Mesenchymal stem cell (in vitro differentiated cells and primary cell): ENCODE measurements at regions not wholly inside any gene's neighbourhood (a gene's known extent, or its start where the extent isn't known, plus 50 kb on each side); places are given as distances from the start of the nearest gene placed in this dataset.
"Not testable (repeated sequence)": the region's sequence is repeated elsewhere in the genome, so short reads cannot be mapped to it uniquely, and the experiment has no call there.

Experiments
- DNase-seq: peaks from one replicate; pipeline ENCODE4 v3.0.0-alpha.2; 2013
- H2AFZ ChIP-seq: one replicate; pipeline ENCODE4 v1.6.1; 2013; ENCODE audit warnings: low read depth, mild to moderate bottlenecking, control low read depth, inconsistent platforms, low read length, moderate library complexity
- H2AK5ac ChIP-seq: 2 replicates; pipeline ENCODE4 v1.6.1; 2013; ENCODE audit warnings: low read length, moderate library complexity, mild to moderate bottlenecking, inconsistent platforms; ENCODE audit not compliant: severe bottlenecking
- H2BK120ac ChIP-seq: one replicate; pipeline ENCODE4 v1.6.1; 2013; ENCODE audit warnings: low read depth, mild to moderate bottlenecking, inconsistent platforms, low read length, moderate library complexity
- H2BK12ac ChIP-seq, 2 experiments: one replicate each; pipeline ENCODE4 v1.6.1; 2013; ENCODE audit warnings: inconsistent platforms in 2 of 2, low read length in 2 of 2, mild to moderate bottlenecking in 2 of 2, moderate library complexity in 2 of 2, control low read depth in 1 of 2
- H2BK15ac ChIP-seq: one replicate; pipeline ENCODE4 v1.6.1; 2013; ENCODE audit warnings: mild to moderate bottlenecking, low read depth, inconsistent platforms; ENCODE audit not compliant: poor library complexity, severe bottlenecking
- H2BK5ac ChIP-seq: 2 replicates; pipeline ENCODE4 v1.6.1; 2013; ENCODE audit warnings: low read depth, mild to moderate bottlenecking, low read length, control low read depth, inconsistent platforms; ENCODE audit not compliant: poor library complexity, severe bottlenecking
- H3K14ac ChIP-seq, 2 experiments: one replicate each; pipeline ENCODE4 v1.6.1; 2013; ENCODE audit warnings: inconsistent platforms in 2 of 2, low read length in 2 of 2, control low read depth in 1 of 2, mild to moderate bottlenecking in 1 of 2, moderate library complexity in 1 of 2
- H3K18ac ChIP-seq, 2 experiments: one replicate each; pipeline ENCODE4 v1.6.1; 2013; ENCODE audit warnings: inconsistent platforms in 2 of 2, low read length in 2 of 2, control low read depth in 1 of 2, low read depth in 1 of 2, mild to moderate bottlenecking in 1 of 2
- H3K23ac ChIP-seq, 2 experiments: one replicate each; pipeline ENCODE4 v1.6.1; 2013; ENCODE audit warnings: inconsistent platforms in 2 of 2, low read length in 2 of 2, mild to moderate bottlenecking in 2 of 2, moderate library complexity in 2 of 2, control low read depth in 1 of 2
- H3K27ac ChIP-seq: 2 replicates; pipeline ENCODE4 v1.5.1; 2013; ENCODE audit warnings: mild to moderate bottlenecking, moderate library complexity, low read length, control low read depth, inconsistent platforms; ENCODE audit not compliant: poor library complexity, severe bottlenecking
- H3K27me3 ChIP-seq, 2 experiments: 2 replicates each; pipeline versions ENCODE4 v1.6.1 to v1.7.0; 2013; ENCODE audit warnings: low read length in 2 of 2, mild to moderate bottlenecking in 2 of 2, moderate library complexity in 2 of 2, control low read depth in 1 of 2, inconsistent platforms in 1 of 2; ENCODE audit not compliant: control insufficient read depth in 1 of 2, insufficient read depth in 1 of 2
- H3K36me3 ChIP-seq, 2 experiments: 2 replicates each; pipeline versions ENCODE4 v1.6.1 to v1.7.0; 2013; ENCODE audit warnings: low read length in 2 of 2, control low read depth in 1 of 2, inconsistent platforms in 1 of 2, low read depth in 1 of 2, mild to moderate bottlenecking in 1 of 2; ENCODE audit not compliant: insufficient read depth in 2 of 2, control insufficient read depth in 1 of 2
- H3K4ac ChIP-seq, 2 experiments: one replicate each; pipeline ENCODE4 v1.6.1; 2013; ENCODE audit warnings: inconsistent platforms in 2 of 2, low read length in 2 of 2, mild to moderate bottlenecking in 2 of 2, moderate library complexity in 2 of 2, control low read depth in 1 of 2, low read depth in 1 of 2
- H3K4me1 ChIP-seq: 2 replicates; pipeline ENCODE4 v1.6.1; 2013; ENCODE audit warnings: low read depth, low read length, control low read depth; ENCODE audit not compliant: control insufficient read depth, insufficient read depth
- H3K4me2 ChIP-seq: 2 replicates; pipeline ENCODE4 v1.6.1; 2013; ENCODE audit warnings: low read length, mild to moderate bottlenecking, inconsistent platforms; ENCODE audit not compliant: poor library complexity, severe bottlenecking
- H3K4me3 ChIP-seq, 2 experiments: 2 replicates each; pipeline versions ENCODE4 v1.5.1 to v1.7.0; 2013; ENCODE audit warnings: low read length in 2 of 2, mild to moderate bottlenecking in 2 of 2, control low read depth in 1 of 2, low read depth in 1 of 2; ENCODE audit not compliant: insufficient read depth in 1 of 2
- H3K79me1 ChIP-seq: replicated peaks from 2 replicates; pipeline ENCODE4 v1.6.1; 2013; ENCODE audit warnings: mild to moderate bottlenecking, control low read depth, low read length, inconsistent platforms; ENCODE audit not compliant: poor library complexity, severe bottlenecking
- H3K9ac ChIP-seq: 2 replicates; pipeline ENCODE4 v1.7.0; 2013; ENCODE audit warnings: mild to moderate bottlenecking, low read length, moderate library complexity
- H3K9me3 ChIP-seq: 2 replicates; pipeline ENCODE4 v1.7.0; 2013; ENCODE audit warnings: mild to moderate bottlenecking, low read length; ENCODE audit not compliant: control insufficient read depth
- H4K8ac ChIP-seq: one replicate; pipeline ENCODE4 v1.6.1; 2013; ENCODE audit warnings: inconsistent platforms, mild to moderate bottlenecking, low read length, moderate library complexity
- H4K91ac ChIP-seq: one replicate; pipeline ENCODE4 v1.6.1; 2013; ENCODE audit warnings: mild to moderate bottlenecking, low read length, inconsistent platforms
- WGBS: methylation state at CpG from one replicate; pipeline ENCODE4 v1.1.7; 2013; ENCODE audit warnings: mixed read lengths; 5-methylcytosine and 5-hydroxymethylcytosine counted together

GRCh38 chr6:63466242-63466733, 106.0 kb upstream of the LOC128125822 start:
- H3K9ac ChIP-seq = no peak overlapping the region
- no CpG with 5 or more reads among the region's 1 CpG for WGBS
- H2AK5ac ChIP-seq = no peak overlapping the region
- H3K4me1 ChIP-seq = no peaks in the 10 kb centered on the region
- H3K4me3 ChIP-seq = no peak overlapping the region
- no peak overlapping the region for H3K14ac ChIP-seq
- H4K91ac ChIP-seq = no peak overlapping the region
- no peak overlapping the region for H3K23ac ChIP-seq
- H3K4ac ChIP-seq = no peak overlapping the region
- H2BK12ac ChIP-seq = no peak overlapping the region
- no peaks in the 10 kb centered on the region for H3K79me1 ChIP-seq
- no peak overlapping the region for H3K18ac ChIP-seq
- H2BK15ac ChIP-seq = no peak overlapping the region
- H3K9me3 ChIP-seq = no peaks in the 10 kb centered on the region
- no peak overlapping the region for H2AFZ ChIP-seq
- H3K27ac ChIP-seq = no peak overlapping the region
- H2BK5ac ChIP-seq = no peak overlapping the region
- DNase-seq = no peak
- no peak overlapping the region for H3K4me2 ChIP-seq
- no peak overlapping the region for H4K8ac ChIP-seq
- no peaks in the 10 kb centered on the region for H3K27me3 ChIP-seq
- H3K36me3 ChIP-seq = no peaks in the 10 kb centered on the region
- H2BK120ac ChIP-seq = no peak overlapping the region

- Histone ChIP-seq H2BK5ac (no peak overlapping the region), H3K27me3 (no peaks in the 10 kb centered on the region), H3K4ac (no peak overlapping the region), H3K4me3 (no peak overlapping the region), H2BK12ac (no peak overlapping the region), H3K18ac (no peak overlapping the region), H2AK5ac (no peak overlapping the region), H2BK120ac (no peak overlapping the region), H4K8ac (no peak overlapping the region), H2BK15ac (no peak overlapping the region), H2AFZ (no peak overlapping the region), H3K4me1 (no peaks in the 10 kb centered on the region), H3K79me1 (no peaks in the 10 kb centered on the region), H3K14ac (no peak overlapping the region), H3K23ac (no peak overlapping the region), H3K9ac (no peak overlapping the region), H3K4me2 (no peak overlapping the region), H3K9me3 (no peaks in the 10 kb centered on the region), H4K91ac (no peak overlapping the region), H3K36me3 (no peaks in the 10 kb centered on the region), H3K27ac (no peak overlapping the region)
- 88% methylated on average over 10 of the region's 10 CpGs for WGBS
- no peak for DNase-seq
These were observed 104.9 kb upstream of the LOC128125822 start for GRCh38 chr6:63467247-63467954.

GRCh38 chr6:63471145-63471544, 101.1 kb upstream of the LOC128125822 start:
- not testable (repeated sequence) for H3K27me3 ChIP-seq
- WGBS = 96% methylated on average over 2 of the region's 2 CpGs

GRCh38 chr6:63471654-63472053, 100.6 kb upstream of the LOC128125822 start:
- Histone ChIP-seq H3K9me3 (no peaks in the 10 kb centered on the region), H3K4me2 (no peak overlapping the region), H4K91ac (no peak overlapping the region), H2BK5ac (no peak overlapping the region), H3K27ac (no peak overlapping the region), H3K4me3 (no peak overlapping the region), H3K23ac (no peak overlapping the region), H4K8ac (no peak overlapping the region), H3K18ac (no peak overlapping the region), H3K79me1 (no peaks in the 10 kb centered on the region), H2BK120ac (no peak overlapping the region), H3K27me3 (no peaks in the 10 kb centered on the region), H3K9ac (no peak overlapping the region), H3K4me1 (no peaks in the 10 kb centered on the region), H3K14ac (no peak overlapping the region), H2BK12ac (no peak overlapping the region), H2AFZ (no peak overlapping the region), H3K4ac (no peak overlapping the region), H3K36me3 (no peaks in the 10 kb centered on the region), H2AK5ac (no peak overlapping the region), H2BK15ac (no peak overlapping the region)
- 92% methylated on average over 2 of the region's 2 CpGs for WGBS
- no peak for DNase-seq

More at GRCh38 chr6:63471145-63471544, 101.1 kb upstream of the LOC128125822 start:
- not testable (repeated sequence) for H3K27ac ChIP-seq, H3K9me3 ChIP-seq, H3K4me1 ChIP-seq, H2AFZ ChIP-seq, H3K36me3 ChIP-seq, H4K91ac ChIP-seq, H3K18ac ChIP-seq, H2BK5ac ChIP-seq, H2BK120ac ChIP-seq, H4K8ac ChIP-seq, H3K4me3 ChIP-seq, H3K23ac ChIP-seq, H2AK5ac ChIP-seq, H3K9ac ChIP-seq, H3K4ac ChIP-seq, H2BK12ac ChIP-seq, H2BK15ac ChIP-seq, H3K4me2 ChIP-seq, DNase-seq, H3K14ac ChIP-seq, H3K79me1 ChIP-seq
